Ishikawa (cell line): ENCODE measurements at regions not wholly inside any gene's neighbourhood (a gene's known extent, or its start where the extent isn't known, plus 50 kb on each side); places are given as distances from the start of the nearest gene placed in this dataset.

Source experiments
- CEBPB ChIP-seq: IDR thresholded peaks from 2 replicates; pipeline ENCODE4 v1.6.1; 2012
- CREB1 ChIP-seq: IDR thresholded peaks from 2 replicates; pipeline ENCODE4 v1.6.1; 2012; ENCODE audit warnings: low read depth
- EGR1 ChIP-seq: IDR thresholded peaks from 2 replicates; pipeline ENCODE4 v1.6.1; 2012
- EP300 ChIP-seq: IDR thresholded peaks from 2 replicates; pipeline ENCODE4 v1.6.1; 2012; ENCODE audit warnings: borderline replicate concordance
- FOXM1 ChIP-seq: IDR thresholded peaks from 2 replicates; pipeline ENCODE4 v1.6.1; 2012; ENCODE audit warnings: low read depth, borderline replicate concordance
- MAX ChIP-seq: IDR thresholded peaks from 2 replicates; pipeline ENCODE4 v1.6.1; 2012
- NFIC ChIP-seq: IDR thresholded peaks from 2 replicates; pipeline ENCODE4 v1.6.1; 2012
- RAD21 ChIP-seq: IDR thresholded peaks from 2 replicates; pipeline ENCODE4 v1.6.1; 2012; ENCODE audit warnings: low read depth
- REST ChIP-seq: IDR thresholded peaks from 2 replicates; pipeline ENCODE4 v1.6.1; 2012; ENCODE audit warnings: low read depth, mild to moderate bottlenecking
- TAF1 ChIP-seq: IDR thresholded peaks from 2 replicates; pipeline ENCODE4 v1.6.1; 2012; ENCODE audit warnings: low read depth, mild to moderate bottlenecking
- TEAD4 ChIP-seq: IDR thresholded peaks from 2 replicates; pipeline ENCODE4 v1.6.1; 2012
- YY1 ChIP-seq: IDR thresholded peaks from 2 replicates; pipeline ENCODE4 v1.6.1; 2012; ENCODE audit warnings: low read depth
- ZBTB7A ChIP-seq: IDR thresholded peaks from 2 replicates; pipeline ENCODE4 v1.6.1; 2012; ENCODE audit warnings: low read depth

GRCh38 chr18:75156139-75156750 lies 52.7 kb downstream of the PTGR3 start:
- no peak for TF ChIP-seq YY1
- no peak for TF ChIP-seq RAD21
- no peak for TF ChIP-seq EP300
- TF ChIP-seq ZBTB7A, result no peak
- no peak for TF ChIP-seq NFIC
- TF ChIP-seq MAX, result no peak
- TF ChIP-seq EGR1, result no peak
- no peak for TF ChIP-seq REST
- no peak for TF ChIP-seq TEAD4
- no peak for TF ChIP-seq FOXM1
- no peak for TF ChIP-seq TAF1
- TF ChIP-seq CREB1, result no peak
- no peak for TF ChIP-seq CEBPB
